ENCODE measurements at regions not wholly inside any gene's neighbourhood (a gene's known extent, or its start where the extent isn't known, plus 50 kb on each side); places are given as distances from the start of the nearest gene placed in this dataset.

GRCh38 chr9:12060811-12061210, 632.4 kb upstream of the TYRP1 start:
- TF ChIP-seq POLR2A (IDR thresholded peaks at IDR 0.05) (no peak), CTCF (IDR thresholded peaks at IDR 0.05) (no peak)

Data from heart left ventricle (tissue), 13 donors.